ENCODE measurements at regions not wholly inside any gene's neighbourhood (a gene's known extent, or its start where the extent isn't known, plus 50 kb on each side); places are given as distances from the start of the nearest gene placed in this dataset.
A peak's percentile ranks its signal among the peaks of the same experiment; 100 is the strongest.
"Not testable (repeated sequence)": the region's sequence is repeated elsewhere in the genome, so short reads cannot be mapped to it uniquely, and the experiment has no call there.

- no peak for DNase-seq (ENCODE audit: low read depth)
Observed at GRCh38 chr16:82298472-82298871, 128.4 kb upstream of the MPHOSPH6 start.

GRCh38 chr16:82295290-82296201 lies 125.5 kb upstream of the MPHOSPH6 start:
- DNase-seq (ENCODE audit: low read depth): no peak

- DNase-seq (ENCODE audit: low read depth): no peak
Observed at GRCh38 chr16:82293671-82294070, 123.6 kb upstream of the MPHOSPH6 start.

GRCh38 chr16:82287937-82288336 lies 117.9 kb upstream of the MPHOSPH6 start:
- no peak for DNase-seq (ENCODE audit: low read depth)

GRCh38 chr16:82282662-82283061 lies 112.6 kb upstream of the MPHOSPH6 start:
- no peak for DNase-seq (ENCODE audit: low read depth)

GRCh38 chr16:82281544-82281943 lies 111.5 kb upstream of the MPHOSPH6 start:
- no peak for DNase-seq (ENCODE audit: low read depth)

- DNase-seq (ENCODE audit: low read depth): no peak
Observed at GRCh38 chr16:82280867-82281266, 110.8 kb upstream of the MPHOSPH6 start.

- DNase-seq (ENCODE audit: low read depth): not testable (repeated sequence)
Observed at GRCh38 chr16:82275349-82275748, 105.3 kb upstream of the MPHOSPH6 start.

GRCh38 chr16:82271636-82272035 lies 101.6 kb upstream of the MPHOSPH6 start:
- DNase-seq (ENCODE audit: low read depth): no peak

- DNase-seq (ENCODE audit: low read depth): not testable (repeated sequence)
Observed at GRCh38 chr16:82267675-82268074, 97.7 kb upstream of the MPHOSPH6 start.

GRCh38 chr16:82265809-82266208 lies 95.8 kb upstream of the MPHOSPH6 start:
- DNase-seq (ENCODE audit: low read depth): no peak

GRCh38 chr16:82264756-82265155 lies 94.7 kb upstream of the MPHOSPH6 start:
- DNase-seq (ENCODE audit: low read depth): no peak

- peak; percentile 14 for DNase-seq (ENCODE audit: low read depth)
Observed at GRCh38 chr16:82263521-82264143, 93.6 kb upstream of the MPHOSPH6 start.

GRCh38 chr16:82262244-82262643 lies 92.2 kb upstream of the MPHOSPH6 start:
- no peak for DNase-seq (ENCODE audit: low read depth)

GRCh38 chr16:82260212-82260795 lies 90.3 kb upstream of the MPHOSPH6 start:
- no peak for DNase-seq (ENCODE audit: low read depth)

- DNase-seq (ENCODE audit: low read depth): no peak
Observed at GRCh38 chr16:82259731-82260130, 89.7 kb upstream of the MPHOSPH6 start.

GRCh38 chr16:82257990-82258389 lies 88.0 kb upstream of the MPHOSPH6 start:
- DNase-seq (ENCODE audit: low read depth): no peak

GRCh38 chr16:82252582-82252981 lies 82.6 kb upstream of the MPHOSPH6 start:
- DNase-seq (ENCODE audit: low read depth): no peak

GRCh38 chr16:82248677-82249076 lies 78.7 kb upstream of the MPHOSPH6 start:
- no peak for DNase-seq (ENCODE audit: low read depth)

- no peak for DNase-seq (ENCODE audit: low read depth)
Observed at GRCh38 chr16:82248012-82248656, 78.1 kb upstream of the MPHOSPH6 start.

GRCh38 chr16:82242201-82242600 lies 72.2 kb upstream of the MPHOSPH6 start:
- no peak for DNase-seq (ENCODE audit: low read depth)

- no peak for DNase-seq (ENCODE audit: low read depth)
Observed at GRCh38 chr16:82241469-82242052, 71.5 kb upstream of the MPHOSPH6 start.
